SK-N-SH treated with all-trans-retinoic acid at 6 μM for 48 hours (cell line): ENCODE measurements at regions not wholly inside any gene's neighbourhood (a gene's known extent, or its start where the extent isn't known, plus 50 kb on each side); places are given as distances from the start of the nearest gene placed in this dataset.

ENCODE experiments used
- ATAC-seq: fragments of 200-7000 bp; cut with Tn5 transposase; 3 replicates; pipeline ENCODE4 v1.9.1; 2020; ENCODE audit warnings: mild to moderate bottlenecking, moderate library complexity
- ESRRG ChIP-seq: fragments of 250-450 bp; sonication (Bioruptor Pico); IDR thresholded peaks from 2 replicates; pipeline ENCODE4 v1.6.1; 2021; ENCODE audit warnings: mild to moderate bottlenecking
- ISL1 ChIP-seq: fragments of 250-450 bp; sonication (Bioruptor Pico); IDR thresholded peaks from 2 replicates; pipeline ENCODE4 v2.1.2; 2022; ENCODE audit warnings: mild to moderate bottlenecking, moderate library complexity
- PPARA ChIP-seq: fragments of 250-450 bp; sonication (Bioruptor Pico); IDR thresholded peaks from 2 replicates; pipeline ENCODE4 v1.5.0; 2020; ENCODE audit warnings: mild to moderate bottlenecking, borderline replicate concordance
- TCF4 ChIP-seq: fragments of 250-450 bp; sonication (Bioruptor Pico); IDR thresholded peaks from 2 replicates; pipeline ENCODE4 v1.8.0; 2021; ENCODE audit warnings: mild to moderate bottlenecking, moderate library complexity, borderline replicate concordance
- ZNF70 ChIP-seq: fragments of 450-650 bp; formaldehyde crosslinking; IDR thresholded peaks from 2 replicates; pipeline ENCODE4 v1.5.0; 2020; ENCODE audit warnings: mild to moderate bottlenecking, moderate library complexity

- no peak for ATAC-seq
- TF ChIP-seq ISL1 (CRISPR knock-in tag): 0 out of 2 replicates have a peak, but pooled peaks have one; percentile 11
- no peak for TF ChIP-seq TCF4 (CRISPR knock-in tag)
- no peak for TF ChIP-seq PPARA
- no peak for TF ChIP-seq ESRRG (CRISPR knock-in tag)
These were observed 53.6 kb upstream of the FRY start for GRCh38 chr13:31978021-31978420.

DNA sequence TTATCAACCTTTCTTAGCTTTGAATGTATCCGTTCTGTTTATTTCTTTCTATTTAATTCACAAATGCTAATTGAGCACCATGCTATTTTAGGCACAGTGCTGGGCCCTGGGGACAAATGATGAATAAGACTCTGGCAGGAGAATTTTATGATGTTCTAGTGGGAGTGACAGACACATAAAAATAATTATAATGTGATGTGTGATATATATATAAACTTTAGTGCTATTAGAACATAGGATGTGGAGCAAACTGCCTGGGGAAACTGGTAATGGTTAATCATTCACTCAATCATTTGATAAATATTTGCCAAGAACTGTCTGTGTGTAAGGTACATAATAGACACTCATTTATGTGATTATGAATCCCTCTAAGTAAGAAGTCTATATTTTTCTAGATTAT lies 50.7 kb upstream of the FRY start:
- no peak for ATAC-seq

More for the DNA sequence above, 50.7 kb upstream of the FRY start:
- TF ChIP-seq ZNF70 (CRISPR knock-in tag): no peak
